HG03196 (cell line): ENCODE measurements at regions not wholly inside any gene's neighbourhood (a gene's known extent, or its start where the extent isn't known, plus 50 kb on each side); places are given as distances from the start of the nearest gene placed in this dataset.
"Not testable (repeated sequence)": the region's sequence is repeated elsewhere in the genome, so short reads cannot be mapped to it uniquely, and the experiment has no call there.

ENCODE experiments used
- ATAC-seq: cut with Tn5 transposase; IDR thresholded peaks from one replicate; pipeline ENCODE4 v1.9.1; 2021; ENCODE audit not compliant: unreplicated experiment

DNA sequence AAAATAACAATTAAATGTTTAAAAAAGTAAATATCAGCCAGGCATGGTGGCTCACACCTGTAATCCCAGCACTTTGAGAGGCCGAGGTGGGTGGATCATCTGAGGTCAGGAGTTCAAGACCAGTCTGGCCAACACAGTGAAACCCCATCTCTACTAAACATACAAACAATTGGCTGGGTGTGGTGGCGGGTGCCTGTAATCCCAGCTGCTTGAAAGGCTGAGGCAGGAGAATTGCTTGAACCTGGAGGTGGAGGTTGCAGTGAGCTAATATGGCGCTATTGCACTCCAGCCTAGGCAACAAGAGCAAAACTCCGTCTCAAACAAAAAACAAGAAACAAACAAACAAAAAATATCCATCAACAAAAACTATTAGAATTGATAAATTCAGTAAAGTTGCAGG is 77.5 kb downstream of the SNX5 start:
- ATAC-seq: not testable (repeated sequence)

DNA sequence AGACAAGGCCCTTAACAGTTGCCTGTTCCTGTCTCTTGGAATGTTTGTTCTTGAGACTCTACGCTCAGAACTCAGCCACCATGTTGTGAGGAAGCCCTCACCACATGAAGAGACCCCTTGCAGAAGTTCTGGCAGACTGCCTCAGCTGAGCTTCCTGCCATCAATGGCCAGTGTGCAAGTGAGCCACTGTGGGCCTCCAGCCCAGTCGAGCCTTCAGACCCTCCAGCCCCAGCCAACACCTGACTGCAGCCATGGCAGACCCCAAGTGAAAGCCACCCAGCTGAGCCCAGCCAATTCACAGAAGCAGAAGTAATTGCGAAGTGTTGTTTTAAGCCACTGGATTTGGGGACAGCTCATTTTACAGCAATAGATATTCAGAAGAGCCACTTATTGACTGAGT is 78.3 kb downstream of the SNX5 start:
- no peak for ATAC-seq

DNA sequence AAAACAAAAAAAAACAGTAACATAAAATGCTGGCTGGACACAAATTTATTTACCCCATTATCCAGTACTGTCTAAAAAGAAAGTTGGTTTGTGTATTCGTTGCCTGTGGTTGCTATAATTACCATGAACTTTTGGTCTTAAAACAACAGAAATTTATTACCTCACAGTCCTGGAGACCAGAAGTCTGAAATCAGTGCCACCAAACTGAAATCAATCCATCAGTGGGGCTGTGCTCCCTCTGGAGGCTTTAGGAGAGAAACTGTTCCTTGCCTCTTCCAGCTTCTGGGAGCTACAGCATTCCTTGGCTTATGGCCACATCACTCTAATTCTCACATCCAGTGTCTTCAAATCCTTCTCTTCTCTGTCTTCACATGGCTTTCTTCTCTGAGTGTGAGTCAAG is 79.4 kb downstream of the SNX5 start:
- ATAC-seq: no peak

DNA sequence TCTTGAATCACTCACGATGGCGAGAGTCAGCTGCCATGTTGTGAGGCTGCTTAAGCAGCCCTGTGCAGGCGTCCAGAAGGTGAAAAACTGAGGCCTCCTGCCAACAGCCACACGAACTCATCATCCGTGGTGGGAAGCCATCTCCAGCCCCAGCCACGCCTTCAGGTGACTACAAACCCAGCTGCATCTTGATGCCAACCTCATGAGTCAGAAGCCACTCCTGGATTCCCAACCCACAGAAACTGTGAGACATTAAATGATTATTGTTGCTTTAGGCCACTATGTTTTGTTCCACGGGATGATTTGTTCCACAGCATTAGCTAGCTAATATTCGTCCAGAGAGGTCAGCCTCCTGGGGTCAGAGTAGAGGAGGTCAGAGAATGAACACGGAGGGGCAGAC is 80.5 kb downstream of the SNX5 start:
- ATAC-seq: no peak

DNA sequence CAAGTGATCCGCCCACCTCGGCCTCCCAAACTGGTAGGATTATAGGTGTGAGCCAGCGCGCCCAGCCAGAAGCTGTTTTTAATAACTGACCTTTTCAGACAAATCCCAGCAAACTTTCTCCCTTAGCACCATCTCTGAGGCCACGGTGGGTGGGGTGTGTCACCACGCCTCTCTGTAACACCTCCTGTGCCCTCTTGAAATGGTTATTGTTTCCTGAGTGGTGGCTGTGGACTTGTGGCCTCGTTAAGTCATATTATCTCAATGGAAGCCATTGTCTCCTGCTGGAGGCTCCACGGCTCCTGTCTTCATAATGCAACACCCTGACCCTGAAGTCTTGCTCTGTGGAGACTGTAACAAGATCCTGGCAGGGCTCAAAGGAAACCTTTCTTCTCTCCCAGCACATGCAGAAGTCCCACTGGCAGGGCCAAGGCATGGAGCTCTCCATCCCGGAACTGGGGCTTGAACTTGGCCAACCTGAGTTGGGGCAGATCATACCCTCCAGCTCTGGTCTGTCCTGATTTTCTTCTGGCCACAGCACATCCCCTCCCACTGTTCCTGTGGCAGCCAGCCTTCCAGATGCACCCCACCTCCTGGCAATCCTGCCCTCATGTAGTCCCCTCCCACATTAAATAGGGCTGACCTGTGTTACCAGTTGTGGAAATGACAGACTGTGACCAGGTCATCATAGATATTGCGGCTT is 81.1 kb downstream of the SNX5 start:
- no peak for ATAC-seq

DNA sequence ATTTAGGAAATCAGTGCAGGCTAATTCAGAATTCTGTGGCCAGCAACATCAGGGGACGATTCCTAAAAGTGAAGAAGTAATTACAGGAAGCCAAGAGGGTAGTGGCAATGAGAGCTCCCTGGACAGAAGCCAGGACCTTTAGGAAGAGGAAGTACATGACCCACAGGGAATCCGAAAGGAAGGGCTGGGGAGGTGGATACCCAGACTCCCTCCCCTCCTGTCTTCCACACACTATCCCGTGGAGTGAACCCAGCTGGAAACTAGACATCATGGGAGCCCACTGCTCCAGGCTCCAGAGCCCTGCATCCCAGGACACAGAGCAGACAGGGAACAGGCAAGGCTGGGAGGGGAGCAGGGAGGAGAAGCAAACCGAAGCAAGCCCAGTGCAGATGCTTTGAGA is 83.0 kb downstream of the SNX5 start:
- no peak for ATAC-seq

DNA sequence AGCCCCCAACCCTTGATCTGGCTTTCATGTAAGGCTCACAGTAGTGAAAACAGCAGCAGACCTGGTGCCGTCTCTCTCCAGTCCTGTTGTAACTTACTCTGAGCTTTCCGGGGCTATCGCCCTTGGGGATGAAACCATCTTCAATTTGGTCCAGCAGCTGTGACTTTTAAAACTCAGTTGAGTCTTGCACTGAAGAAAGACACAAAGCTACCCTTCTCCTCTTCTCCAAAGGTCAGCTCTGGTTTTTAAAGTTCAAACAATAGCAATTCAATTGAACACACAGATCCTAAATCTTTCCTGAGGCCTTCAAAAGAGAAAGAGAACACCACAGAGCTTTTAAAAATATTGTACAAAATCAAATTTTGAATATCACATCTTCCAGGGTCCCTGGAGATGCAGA is 83.5 kb downstream of the SNX5 start:
- no peak for ATAC-seq

DNA sequence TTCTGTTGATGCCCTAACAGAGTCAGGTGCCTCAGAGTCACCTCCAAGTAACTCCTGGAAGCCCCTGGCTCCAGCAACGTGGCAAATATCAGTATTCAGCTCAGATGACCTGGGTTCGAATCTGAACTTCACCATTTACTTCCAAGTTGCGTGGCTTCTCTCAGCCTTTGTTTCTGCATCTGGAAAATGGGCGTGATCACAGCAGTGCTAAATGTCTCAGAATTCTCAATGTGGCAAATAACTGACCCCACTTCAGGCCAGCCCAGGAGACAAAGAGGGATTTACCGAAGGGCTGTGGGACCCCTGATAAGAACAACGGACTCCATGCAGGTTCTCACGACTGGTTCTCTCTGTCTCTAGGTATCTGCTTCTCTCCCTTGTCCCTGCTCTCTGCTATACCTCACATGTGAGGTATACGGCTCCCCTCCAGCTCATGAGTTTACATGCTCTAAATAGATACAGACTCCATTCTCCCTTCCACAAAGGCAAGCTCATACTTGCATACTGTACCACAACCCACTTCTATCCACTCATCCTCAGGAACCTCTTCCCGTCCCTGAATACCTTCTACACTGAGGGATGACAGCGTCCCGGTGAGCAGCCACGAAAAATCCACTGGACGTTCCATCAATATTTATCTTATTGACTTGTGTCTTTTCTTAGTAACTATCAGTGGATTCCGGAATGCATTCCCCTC is 84.1 kb downstream of the SNX5 start:
- no peak for ATAC-seq

DNA sequence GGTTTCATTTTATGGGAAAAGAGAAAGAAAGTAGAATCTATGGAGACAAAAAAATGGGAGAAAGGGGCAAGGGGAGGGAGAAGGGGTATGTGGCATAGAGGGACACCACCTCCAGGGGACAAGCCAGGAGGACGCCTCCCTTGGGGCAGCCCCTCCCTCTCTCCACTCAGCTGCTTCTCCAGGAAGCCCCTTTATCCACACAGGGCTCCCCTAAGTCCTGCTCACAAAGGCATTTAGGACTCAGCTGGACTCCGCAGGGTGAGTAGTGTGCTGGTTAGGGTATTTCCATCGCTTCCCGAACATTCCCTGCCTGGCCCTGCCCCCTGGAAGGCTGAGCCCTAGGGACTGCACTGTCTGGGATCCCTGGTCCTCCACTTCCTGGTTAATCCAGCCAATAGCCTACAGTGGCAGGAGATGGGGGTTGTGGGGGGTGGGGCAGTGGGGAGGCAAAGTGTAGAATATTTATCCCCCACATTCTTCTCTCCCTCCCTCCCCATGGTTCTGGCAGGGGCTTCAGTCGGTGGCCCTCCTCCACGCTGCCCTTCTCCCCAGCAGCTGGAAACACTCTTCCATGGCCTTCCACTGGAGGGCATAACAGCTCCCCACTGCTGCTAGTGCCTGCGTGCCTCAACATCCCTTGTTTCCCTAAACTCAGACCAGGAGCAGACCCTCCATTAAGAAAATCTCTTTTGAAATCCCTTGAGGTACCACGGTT is 84.8 kb downstream of the SNX5 start:
- ATAC-seq: no peak

DNA sequence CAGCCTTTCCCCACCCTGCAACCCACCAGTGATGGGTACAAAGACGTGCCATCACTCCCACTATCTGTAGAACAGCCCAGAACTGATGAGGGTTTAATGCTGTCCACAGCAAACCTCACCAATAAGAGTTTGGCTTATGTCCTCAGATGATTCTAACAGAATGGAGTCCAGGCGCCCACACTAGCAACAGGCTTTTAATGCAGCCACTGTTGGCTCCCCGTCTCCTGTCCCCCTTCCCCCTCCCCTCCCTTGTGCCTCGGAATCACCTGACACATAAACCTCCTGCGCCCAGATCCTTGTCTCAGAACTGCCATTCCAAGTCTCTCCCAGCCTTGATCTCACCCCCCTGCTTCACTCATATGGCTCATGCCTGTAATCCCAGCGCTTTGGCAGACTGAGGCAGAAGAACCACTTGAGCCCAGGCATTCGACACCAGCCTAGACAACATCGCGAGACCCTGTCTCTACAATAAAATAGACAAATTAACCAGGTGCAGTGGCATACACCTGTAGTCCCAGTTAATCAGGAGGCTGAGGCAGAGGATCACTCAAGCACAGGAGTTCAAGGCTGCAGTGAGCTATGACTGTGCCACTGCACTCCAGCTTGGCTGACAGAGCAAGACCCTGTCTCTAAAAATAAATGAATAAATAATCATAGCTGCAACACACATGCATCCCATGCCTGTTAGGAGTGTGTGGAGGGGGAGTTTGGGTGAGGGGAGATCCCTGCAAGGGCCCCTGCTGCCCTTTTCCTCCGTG is 85.6 kb downstream of the SNX5 start:
- ATAC-seq: no peak

DNA sequence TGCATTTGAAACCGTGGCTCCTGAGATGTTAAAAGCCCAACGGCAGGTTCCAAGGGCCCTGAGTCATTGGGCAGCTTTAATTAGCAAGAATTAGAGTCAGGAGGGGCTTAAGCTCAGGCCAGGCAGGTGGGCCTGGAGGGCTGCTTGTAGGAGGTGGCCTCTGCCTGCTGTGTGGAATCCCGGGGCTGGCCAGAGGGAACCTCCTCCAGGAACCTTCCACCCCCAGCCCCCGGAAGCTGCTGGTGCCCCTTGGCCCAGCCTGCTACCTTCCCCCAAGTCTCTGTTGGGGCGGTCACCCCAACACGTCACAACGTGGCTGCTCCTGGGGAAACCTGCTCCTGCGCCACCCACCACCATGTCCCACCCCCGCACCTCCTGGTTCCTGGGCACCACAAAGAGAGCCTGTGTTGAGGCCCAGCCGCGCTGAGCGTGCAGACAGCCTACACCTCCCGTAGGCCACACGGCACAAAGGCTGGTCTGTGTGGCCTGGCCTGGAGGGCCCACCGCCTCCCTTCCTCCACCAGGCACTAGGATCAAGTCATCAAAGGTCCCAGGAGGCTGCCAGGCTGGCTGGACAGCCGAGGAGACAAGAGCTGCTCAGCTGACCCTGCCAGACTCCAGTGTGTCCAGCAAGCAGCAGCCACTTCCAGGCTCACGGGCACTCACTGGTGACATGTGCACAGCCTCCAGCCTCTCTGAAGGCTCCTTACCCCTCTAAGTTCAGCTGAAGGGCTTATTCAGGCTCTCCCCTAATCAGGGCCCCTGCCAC is 86.3 kb downstream of the SNX5 start:
- ATAC-seq: no peak

DNA sequence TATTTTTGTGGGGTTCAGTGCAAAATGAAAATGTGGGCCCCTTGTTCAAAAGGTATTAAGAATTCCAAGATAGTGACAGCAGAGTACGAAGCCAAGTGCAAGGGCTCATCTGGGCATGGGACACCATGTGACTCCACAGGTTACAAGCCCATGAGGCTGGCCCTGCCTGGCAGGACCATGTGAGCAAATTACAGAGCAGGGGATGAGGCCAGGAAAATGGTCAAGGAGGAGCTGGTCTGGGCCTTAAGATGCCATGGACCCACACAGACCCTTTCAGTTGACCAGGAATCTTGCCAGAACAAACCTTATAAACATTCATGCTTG is 86.9 kb downstream of the SNX5 start:
- ATAC-seq: no peak

DNA sequence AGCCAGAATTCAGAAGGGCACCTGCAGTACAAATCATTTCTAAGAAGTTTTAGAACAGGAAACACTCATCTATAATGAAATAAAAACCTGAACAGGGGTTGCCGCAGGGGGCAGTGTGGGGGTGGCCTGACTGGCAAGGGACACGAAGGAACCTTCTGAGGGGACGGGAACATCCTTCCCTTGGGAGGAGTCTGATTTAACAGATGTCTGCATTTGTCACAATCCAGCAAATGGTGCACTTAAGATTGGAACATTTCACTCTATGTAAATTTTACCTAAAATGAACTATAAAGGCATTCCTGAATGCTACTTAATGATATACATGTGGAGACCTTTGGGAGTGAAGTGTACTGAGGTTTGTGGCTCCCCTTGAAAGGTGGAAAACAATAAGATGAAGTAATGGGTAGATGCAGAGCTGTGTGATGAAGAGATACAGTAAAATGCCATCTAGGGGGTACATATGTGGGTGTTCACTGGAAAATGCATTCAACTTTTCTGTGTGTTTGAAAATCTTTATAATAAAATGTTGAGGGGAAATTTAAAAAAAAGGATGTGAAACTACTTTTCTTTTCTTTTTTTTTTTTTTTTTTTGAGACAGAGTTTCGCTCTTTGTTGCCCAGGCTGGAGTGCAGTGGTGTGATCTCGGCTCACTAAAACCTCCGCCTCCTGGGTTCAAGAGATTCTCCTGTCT is 89.5 kb downstream of the SNX5 start:
- no peak for ATAC-seq

DNA sequence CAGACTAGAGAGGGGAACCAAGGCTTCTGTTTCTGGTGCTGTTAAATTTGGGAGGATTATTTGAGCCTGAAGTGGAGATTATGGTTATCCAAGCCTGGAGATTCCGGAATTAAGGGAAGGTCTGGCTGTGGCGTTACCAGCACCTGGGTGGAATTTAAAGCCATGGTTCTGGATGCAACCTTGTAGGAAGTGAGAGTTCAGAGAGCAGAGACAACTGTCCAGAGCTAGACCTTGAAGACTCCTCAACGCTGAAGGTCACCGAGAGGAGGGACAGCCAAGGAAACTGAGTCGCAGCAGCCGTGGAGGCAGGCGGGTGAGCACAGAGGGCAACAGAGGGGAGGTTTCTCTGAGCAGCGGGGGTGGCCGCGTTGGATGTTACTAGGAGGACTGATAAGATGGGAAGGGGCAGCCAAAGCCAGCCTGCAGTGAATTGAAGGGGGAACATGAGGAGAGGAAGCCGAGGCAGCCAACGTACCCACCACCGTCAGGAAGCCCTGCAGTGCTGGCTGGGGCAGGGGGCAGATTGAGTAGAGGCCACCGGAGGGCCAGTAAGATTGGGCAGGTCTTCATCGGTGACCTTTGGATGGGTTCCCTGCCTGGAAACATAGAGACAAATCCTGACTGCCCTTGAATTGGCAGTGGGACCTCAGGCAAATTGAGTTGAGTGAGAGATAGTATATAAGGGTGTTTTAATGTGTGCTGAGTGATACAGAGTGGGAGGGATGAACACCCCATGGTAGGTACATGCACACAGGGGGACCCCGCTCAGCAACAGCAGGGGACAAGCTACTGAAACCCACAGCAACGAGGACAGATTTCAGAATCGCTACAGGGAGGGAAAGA is 90.3 kb downstream of the SNX5 start:
- ATAC-seq: no peak

DNA sequence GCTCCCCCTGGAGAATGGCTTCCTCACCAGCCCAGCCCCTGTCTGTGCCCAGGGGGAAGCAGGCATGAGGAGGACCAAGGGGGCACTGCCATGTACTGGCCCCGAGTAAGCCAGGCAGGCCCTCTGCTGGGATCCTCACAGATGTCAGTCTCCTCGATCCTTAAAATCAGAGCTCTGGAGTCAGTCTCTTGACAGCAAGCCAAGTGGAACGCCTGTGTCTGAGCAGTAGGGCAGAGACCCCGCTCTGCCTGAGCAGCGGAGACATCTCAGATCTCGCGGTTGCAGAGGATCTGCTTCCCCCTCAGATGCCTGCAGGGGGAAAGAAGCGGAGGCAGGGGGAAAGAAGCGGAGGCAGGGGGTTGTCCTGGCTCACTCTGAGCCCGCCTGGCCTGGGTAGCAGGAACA is 92.6 kb downstream of the SNX5 start:
- no peak for ATAC-seq

DNA sequence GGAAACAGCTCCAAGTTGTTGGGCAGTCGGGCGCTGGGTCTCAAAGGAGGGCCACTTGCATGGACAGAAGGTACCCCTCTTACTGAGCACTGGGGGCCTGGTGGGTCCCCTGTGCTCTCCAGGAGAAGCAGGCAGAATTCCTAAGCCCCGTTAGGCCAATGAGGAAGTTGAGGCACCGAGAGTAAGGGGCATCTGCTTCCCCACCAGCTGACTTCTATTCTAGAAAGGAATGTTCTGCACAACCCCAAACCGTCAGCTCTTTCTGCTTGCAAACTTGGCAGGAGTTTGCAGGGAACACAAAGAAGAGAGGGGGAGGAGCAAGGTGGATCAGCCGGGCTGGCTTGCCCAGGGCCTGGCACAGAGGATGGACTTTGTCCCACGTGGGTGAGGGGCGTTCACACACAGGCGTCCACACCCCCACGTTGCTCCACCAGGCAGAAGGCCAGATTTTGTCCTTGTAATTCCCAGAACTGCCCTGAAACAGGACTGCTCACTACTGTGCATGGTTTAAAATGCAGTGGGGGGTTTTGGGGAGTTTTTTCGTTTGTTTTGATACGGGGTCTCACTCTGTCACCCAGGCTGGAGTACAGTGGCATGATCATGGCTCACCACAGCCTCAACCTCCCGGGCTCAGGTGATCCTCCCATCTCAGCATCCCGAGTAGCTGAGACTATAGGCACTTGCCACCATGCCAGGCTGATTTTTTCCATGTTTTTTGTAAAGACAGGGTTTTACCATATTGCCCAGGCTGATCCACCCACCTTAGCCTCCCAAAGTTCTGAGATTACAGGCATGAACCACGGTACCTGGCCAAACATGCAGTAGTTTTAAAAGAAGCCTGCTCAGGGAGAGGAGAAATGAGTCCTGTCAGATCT is 93.3 kb downstream of the SNX5 start:
- no peak for ATAC-seq

DNA sequence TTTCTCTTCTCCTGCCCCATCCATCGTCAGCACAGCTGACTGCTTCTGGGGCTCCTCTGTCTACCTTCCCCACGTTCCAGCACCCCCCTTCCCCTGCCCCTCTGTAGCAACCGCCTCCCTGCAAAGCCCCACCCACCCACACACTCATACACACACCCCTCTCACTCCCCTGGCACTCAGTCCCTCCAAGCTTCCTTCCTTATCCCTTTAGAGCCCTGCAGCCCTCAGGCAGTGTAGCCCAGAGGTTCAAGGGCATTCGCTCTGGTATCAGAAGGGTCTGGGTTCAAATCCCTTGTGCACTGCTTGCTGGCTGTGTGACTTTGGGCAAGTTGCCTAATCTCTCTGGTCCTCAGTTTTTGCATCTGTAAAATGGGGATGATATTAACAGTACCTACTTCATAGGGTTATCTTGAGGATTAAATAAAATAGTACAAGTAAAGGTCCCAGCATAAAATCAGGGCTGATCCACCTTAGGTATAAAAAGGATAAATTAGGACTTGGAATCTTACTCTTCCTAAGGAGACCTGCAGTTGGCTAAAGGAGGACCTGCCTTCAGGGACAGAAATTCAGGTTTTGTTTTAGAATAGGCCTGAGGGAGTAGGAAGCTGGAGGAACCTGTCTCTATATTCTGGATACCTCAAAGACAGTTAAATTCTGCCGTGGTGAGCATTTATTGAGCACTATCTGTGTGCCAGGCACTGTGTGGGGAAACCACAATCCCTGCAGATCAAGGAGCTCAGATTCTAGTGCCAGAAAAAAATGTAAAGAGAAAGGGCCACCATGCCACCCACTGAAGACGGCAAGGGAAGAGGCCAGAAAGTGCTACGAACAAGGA is 94.1 kb downstream of the SNX5 start:
- ATAC-seq: no peak
